Neural cell (in vitro differentiated cells): ENCODE measurements at regions not wholly inside any gene's neighbourhood (a gene's known extent, or its start where the extent isn't known, plus 50 kb on each side); places are given as distances from the start of the nearest gene placed in this dataset.
A peak's percentile ranks its signal among the peaks of the same experiment; 100 is the strongest.

ENCODE experiments used
- H2AFZ ChIP-seq: fragments of 200-600, 300-800 bp; sonication (generic), shearing (Covaris generic); 2 replicates; pipeline ENCODE4 v1.6.0; 2014; ENCODE audit warnings: low read depth, mild to moderate bottlenecking, antibody characterized with exemption, low read length, moderate library complexity
- H3F3A ChIP-seq: fragments of 200-600 bp; shearing (Covaris generic); 2 replicates; pipeline ENCODE4 v1.6.1; 2016; ENCODE audit warnings: mild to moderate bottlenecking, moderate library complexity, mixed read lengths, antibody characterized with exemption, low read length; ENCODE audit not compliant: insufficient read depth, poor library complexity, severe bottlenecking
- H3K27ac ChIP-seq: fragments of 200-600, 300-800 bp; sonication (generic), shearing (Covaris generic); 2 replicates; pipeline ENCODE4 v1.5.1; 2014; ENCODE audit warnings: mild to moderate bottlenecking, low read length, moderate library complexity
- H3K27me3 ChIP-seq: fragments of 300-800, 200-600 bp; sonication (generic), shearing (Covaris generic); 2 replicates; pipeline ENCODE4 v1.6.0; 2014; ENCODE audit warnings: mild to moderate bottlenecking, low read depth, low read length, moderate library complexity; ENCODE audit not compliant: insufficient read depth
- H3K36me3 ChIP-seq: fragments of 300-800, 200-600 bp; sonication (generic), shearing (Covaris generic); 2 replicates; pipeline ENCODE4 v1.5.1; 2014; ENCODE audit warnings: mild to moderate bottlenecking, antibody characterized with exemption, low read length, moderate library complexity; ENCODE audit not compliant: insufficient read depth
- H3K4me2 ChIP-seq: fragments of 300-800, 200-600 bp; sonication (generic), shearing (Covaris generic); 2 replicates; pipeline ENCODE4 v1.6.0; 2014; ENCODE audit warnings: mild to moderate bottlenecking, low read length
- H3K4me3 ChIP-seq: fragments of 300-800, 200-600 bp; sonication (generic), shearing (Covaris generic); 2 replicates; pipeline ENCODE4 v1.5.1; 2014; ENCODE audit warnings: mild to moderate bottlenecking, low read length, moderate library complexity
- H3K79me2 ChIP-seq: fragments of 200-600 bp; shearing (Covaris generic); replicated peaks from 2 replicates; pipeline ENCODE4 v1.6.0; 2014; ENCODE audit warnings: mild to moderate bottlenecking, low read length, moderate library complexity; ENCODE audit not compliant: insufficient read depth
- H3K9ac ChIP-seq: fragments of 300-800, 200-600 bp; sonication (generic), shearing (Covaris generic); 2 replicates; pipeline ENCODE4 v1.6.1; 2016; ENCODE audit warnings: mild to moderate bottlenecking, low read length, mixed read lengths
- H3K9me2 ChIP-seq: fragments of 200-600 bp; shearing (Covaris generic); 2 replicates; pipeline ENCODE4 v1.6.1; 2016; ENCODE audit warnings: mild to moderate bottlenecking, low read length, mixed read lengths; ENCODE audit not compliant: insufficient read depth
- H3K9me3 ChIP-seq: fragments of 200-600, 300-800 bp; sonication (generic), shearing (Covaris generic); 2 replicates; pipeline ENCODE4 v1.6.1; 2016; ENCODE audit warnings: mild to moderate bottlenecking, mixed run types, low read length, moderate library complexity, mixed read lengths
- H4K20me1 ChIP-seq: fragments of 200-600 bp; shearing (Covaris generic); 2 replicates; pipeline ENCODE4 v1.6.1; 2016; ENCODE audit warnings: mild to moderate bottlenecking, mixed run types; ENCODE audit not compliant: insufficient read depth
- CTCF ChIP-seq: fragments of 450-650 bp; IDR thresholded peaks from 2 replicates; pipeline ENCODE4 v1.5.1; 2014; ENCODE audit warnings: antibody characterized with exemption, mild to moderate bottlenecking, moderate library complexity; ENCODE audit not compliant: poor library complexity, severe bottlenecking
- EP300 ChIP-seq: fragments of 450-650 bp; conservative IDR thresholded peaks from 2 replicates; pipeline ENCODE4 v1.6.1; 2014; ENCODE audit warnings: antibody characterized with exemption, mild to moderate bottlenecking, moderate library complexity; ENCODE audit not compliant: poor library complexity, severe bottlenecking
- EZH2 ChIP-seq: fragments of 200-600, 300-800 bp; shearing (Covaris generic), sonication (generic); IDR thresholded peaks from 2 replicates; pipeline ENCODE4 v1.6.1; 2014; ENCODE audit warnings: antibody characterized with exemption, low read length, borderline replicate concordance, mild to moderate bottlenecking; ENCODE audit not compliant: insufficient read depth, poor library complexity, severe bottlenecking
- MXI1 ChIP-seq: fragments of 450-650 bp; conservative IDR thresholded peaks from 2 replicates; pipeline ENCODE4 v1.6.1; 2014; ENCODE audit warnings: antibody characterized with exemption, mild to moderate bottlenecking; ENCODE audit not compliant: poor library complexity, severe bottlenecking
- POLR2AphosphoS5 ChIP-seq: IDR thresholded peaks from 2 replicates; pipeline ENCODE4 v1.6.1; 2012
- RAD21 ChIP-seq: fragments of 450-650 bp; conservative IDR thresholded peaks from 2 replicates; pipeline ENCODE4 v1.6.1; 2014; ENCODE audit warnings: antibody characterized with exemption, mild to moderate bottlenecking, moderate library complexity
- REST ChIP-seq: IDR thresholded peaks from 2 replicates; pipeline ENCODE4 v1.6.1; 2012; ENCODE audit warnings: borderline replicate concordance
- SMC3 ChIP-seq: fragments of 450-650 bp; conservative IDR thresholded peaks from 2 replicates; pipeline ENCODE4 v1.6.1; 2014; ENCODE audit warnings: antibody characterized with exemption, mild to moderate bottlenecking, moderate library complexity; ENCODE audit not compliant: poor library complexity
- TAF1 ChIP-seq: IDR thresholded peaks from 2 replicates; pipeline ENCODE4 v1.6.1; 2012; ENCODE audit warnings: low read depth

GRCh38 chr6:41406728-41407489 is 71.5 kb downstream of the NCR2 start:
- H2AFZ ChIP-seq = no peak overlapping the region

GRCh38 chr6:41408576-41408975 is 73.2 kb downstream of the NCR2 start:
- H3K9me2 ChIP-seq = no peaks in the 10 kb centered on the region
- H3K27me3 ChIP-seq = peaks cover 56% of the 10 kb centered on the region
- peak overlapping the region; percentile 21 for H3K4me3 ChIP-seq
- no peak overlapping the region for H3K9ac ChIP-seq
- no peak overlapping the region for H3K4me2 ChIP-seq
- H3K9me3 ChIP-seq = no peaks in the 10 kb centered on the region
- H3K79me2 ChIP-seq = no peaks in the 10 kb centered on the region
- TF ChIP-seq EP300 = no peak
- TF ChIP-seq EZH2 = no peak
- no peak for TF ChIP-seq MXI1
- TF ChIP-seq SMC3 = no peak
- H3K36me3 ChIP-seq = no peaks in the 10 kb centered on the region
- no peak overlapping the region for H3K27ac ChIP-seq
- no peaks in the 10 kb centered on the region for H3F3A ChIP-seq
- no peaks in the 10 kb centered on the region for H4K20me1 ChIP-seq
- H2AFZ ChIP-seq = no peak overlapping the region

More at GRCh38 chr6:41406728-41407489, 71.5 kb downstream of the NCR2 start:
- Histone ChIP-seq H3F3A (no peaks in the 10 kb centered on the region), H3K36me3 (no peaks in the 10 kb centered on the region), H3K27ac (no peak overlapping the region), H3K79me2 (no peaks in the 10 kb centered on the region), H3K9me3 (no peaks in the 10 kb centered on the region), H4K20me1 (no peaks in the 10 kb centered on the region), H3K9me2 (no peaks in the 10 kb centered on the region), H3K9ac (no peak overlapping the region), H3K4me2 (no peak overlapping the region), H3K4me3 (no peak overlapping the region), H3K27me3 (peaks cover 55% of the 10 kb centered on the region)
- no peak for TF ChIP-seq TAF1
- no peak for TF ChIP-seq SMC3
- no peak for TF ChIP-seq REST
- no peak for TF ChIP-seq CTCF
- TF ChIP-seq POLR2AphosphoS5 = no peak
- TF ChIP-seq EZH2 = no peak
- TF ChIP-seq RAD21 = no peak
- TF ChIP-seq MXI1 = no peak
- TF ChIP-seq EP300 = no peak
